Eye (tissue), 1 donor: ENCODE measurements at regions not wholly inside any gene's neighbourhood (a gene's known extent, or its start where the extent isn't known, plus 50 kb on each side); places are given as distances from the start of the nearest gene placed in this dataset.
"Not testable (repeated sequence)": the region's sequence is repeated elsewhere in the genome, so short reads cannot be mapped to it uniquely, and the experiment has no call there.

Experiments
- DNase-seq: peaks from one replicate; pipeline ENCODE4 v3.0.0-alpha.2; 2015

GRCh38 chr9:25449503-25449902 lies 228.7 kb downstream of the TUSC1 start:
- no peak for DNase-seq

GRCh38 chr9:25445721-25446120 lies 232.5 kb downstream of the TUSC1 start:
- DNase-seq: not testable (repeated sequence)

- no peak for DNase-seq
These were observed 235.7 kb downstream of the TUSC1 start for GRCh38 chr9:25442526-25442925.

- no peak for DNase-seq
These were observed 250.3 kb downstream of the TUSC1 start for GRCh38 chr9:25427898-25428297.

- DNase-seq: no peak
These were observed 251.0 kb downstream of the TUSC1 start for GRCh38 chr9:25427290-25427689.

GRCh38 chr9:25421560-25421959 lies 256.7 kb downstream of the TUSC1 start:
- no peak for DNase-seq

- no peak for DNase-seq
These were observed 259.3 kb downstream of the TUSC1 start for GRCh38 chr9:25418974-25419373.

GRCh38 chr9:25415718-25416117 lies 262.5 kb downstream of the TUSC1 start:
- DNase-seq: no peak

GRCh38 chr9:25412646-25413045 lies 265.6 kb downstream of the TUSC1 start:
- peak; percentile 82 for DNase-seq

- no peak for DNase-seq
These were observed 280.5 kb downstream of the TUSC1 start for GRCh38 chr9:25397746-25398145.

GRCh38 chr9:25396828-25397227 lies 281.4 kb downstream of the TUSC1 start:
- no peak for DNase-seq

GRCh38 chr9:25381141-25381540 lies 297.1 kb downstream of the TUSC1 start:
- DNase-seq: no peak

GRCh38 chr9:25377039-25377438 lies 301.2 kb downstream of the TUSC1 start:
- DNase-seq: no peak

- no peak for DNase-seq
These were observed 304.0 kb downstream of the TUSC1 start for GRCh38 chr9:25374281-25374680.

GRCh38 chr9:25366906-25367305 lies 311.3 kb downstream of the TUSC1 start:
- DNase-seq: no peak

- no peak for DNase-seq
These were observed 324.5 kb downstream of the TUSC1 start for GRCh38 chr9:25353783-25354182.

GRCh38 chr9:25350011-25350410 lies 328.2 kb downstream of the TUSC1 start:
- no peak for DNase-seq

GRCh38 chr9:25322142-25322541 lies 356.1 kb downstream of the TUSC1 start:
- DNase-seq: peak; percentile 17

GRCh38 chr9:25310961-25311360 lies 367.3 kb downstream of the TUSC1 start:
- peak; percentile 26 for DNase-seq

- DNase-seq: no peak
These were observed 369.7 kb downstream of the TUSC1 start for GRCh38 chr9:25308549-25308948.

GRCh38 chr9:25302601-25303000 lies 375.6 kb downstream of the TUSC1 start:
- DNase-seq: no peak

- DNase-seq: not testable (repeated sequence)
These were observed 390.0 kb downstream of the TUSC1 start for GRCh38 chr9:25288195-25288594.

- no peak for DNase-seq
These were observed 393.9 kb downstream of the TUSC1 start for GRCh38 chr9:25284365-25284764.

GRCh38 chr9:25282946-25283345 lies 395.3 kb downstream of the TUSC1 start:
- DNase-seq: no peak

- DNase-seq: no peak
These were observed 416.8 kb downstream of the TUSC1 start for GRCh38 chr9:25261445-25261844.

- no peak for DNase-seq
These were observed 418.2 kb downstream of the TUSC1 start for GRCh38 chr9:25260046-25260445.
